ENCODE measurements at regions not wholly inside any gene's neighbourhood (a gene's known extent, or its start where the extent isn't known, plus 50 kb on each side); places are given as distances from the start of the nearest gene placed in this dataset.

DNA sequence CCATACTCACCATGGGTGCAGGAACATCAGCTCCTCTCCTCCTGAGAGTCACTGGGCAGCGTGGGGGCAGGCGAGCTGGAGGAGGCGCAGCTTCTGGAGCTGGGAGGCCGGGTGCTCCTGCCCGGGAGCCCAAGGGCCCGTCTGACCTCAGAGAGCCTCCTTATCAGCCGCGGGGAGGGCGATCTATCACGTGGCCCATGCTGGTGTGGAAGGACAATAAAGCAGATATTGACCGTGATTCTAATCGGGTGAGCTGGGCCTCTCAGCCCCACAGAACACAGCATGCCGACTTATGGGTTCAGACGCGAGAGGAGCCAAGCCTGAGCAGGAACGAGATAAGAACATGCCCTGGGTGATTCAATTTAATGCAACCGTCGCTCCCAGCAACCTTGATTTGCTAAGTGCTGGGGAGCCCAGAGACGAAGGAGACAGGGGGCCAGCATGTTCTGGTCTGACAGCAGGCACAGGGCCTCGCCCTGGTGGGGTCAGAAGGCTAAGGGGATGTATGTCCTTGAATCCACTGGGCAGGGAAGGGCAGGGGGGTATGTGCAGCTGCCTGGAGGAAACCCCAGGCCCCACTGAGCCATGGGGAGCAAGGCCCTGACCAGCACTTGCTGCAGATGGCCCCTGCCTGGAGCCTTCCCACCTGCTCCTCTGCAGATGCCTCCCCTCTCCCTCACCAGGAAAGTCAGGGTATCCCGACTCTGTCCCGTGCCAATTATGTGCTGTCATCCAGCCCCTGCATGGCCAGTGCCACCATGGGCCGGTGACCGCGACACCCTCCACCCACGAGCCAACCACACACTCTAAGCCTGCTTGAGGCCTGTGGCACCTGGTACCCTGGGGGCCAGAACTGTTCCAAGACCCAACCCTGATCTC lies 95.3 kb upstream of the RET start:
- Histone ChIP-seq H2AFZ (ENCODE audit: low read length) (no peak overlapping the region), H3K4me3 (ENCODE audit: low read depth, low read length, poor library complexity, severe bottlenecking) (no peak overlapping the region), H3K79me2 (ENCODE audit: insufficient read depth, low read depth, low read length) (no peaks in the 10 kb centered on the region), H3K4me1 (ENCODE audit: insufficient read depth, low read length, poor library complexity, severe bottlenecking) (no peaks in the 10 kb centered on the region), H3K36me3 (ENCODE audit: insufficient read depth, low read length) (no peaks in the 10 kb centered on the region), H3K4me2 (ENCODE audit: low read length) (no peak overlapping the region), H3K9me3 (ENCODE audit: low read length) (no peaks in the 10 kb centered on the region), H3K9me2 (ENCODE audit: insufficient read depth, low read length) (no peaks in the 10 kb centered on the region), H4K20me1 (ENCODE audit: insufficient read depth, low read length) (no peaks in the 10 kb centered on the region), H3K27ac (ENCODE audit: low read depth, low read length, poor library complexity, severe bottlenecking) (no peak overlapping the region)
- TF ChIP-seq CTCF (conservative IDR thresholded peaks at IDR 0.05; ENCODE audit: low read length) (no peak), EZH2phosphoT487 (IDR thresholded peaks at IDR 0.05; ENCODE audit: borderline replicate concordance, low read depth, low read length) (no peak)
- CTCF ChIA-PET (ENCODE audit: unreplicated experiment) = no interaction called here
- intact Hi-C loops (cut with micrococcal nuclease; ENCODE audit: unreplicated experiment) = no loop called here
- no TSS peak for BruUV-seq (replicated peaks)
- POLR2A ChIA-PET = no interaction called here
- DNase-seq (ENCODE audit: low spot score) = no peak

- no peak overlapping the region for H3K4me3 ChIP-seq (ENCODE audit: low read depth, low read length, poor library complexity, severe bottlenecking)
- H3K27ac ChIP-seq (ENCODE audit: low read depth, low read length, poor library complexity, severe bottlenecking) = no peak overlapping the region
- H4K20me1 ChIP-seq (ENCODE audit: insufficient read depth, low read length) = no peaks in the 10 kb centered on the region
- ChIA-PET POLR2A (no interaction called here), CTCF (ENCODE audit: unreplicated experiment) (no interaction called here)
- H3K36me3 ChIP-seq (ENCODE audit: insufficient read depth, low read length) = no peaks in the 10 kb centered on the region
- DNase-seq (ENCODE audit: low spot score) = no peak
- H3K79me2 ChIP-seq (ENCODE audit: insufficient read depth, low read depth, low read length) = no peaks in the 10 kb centered on the region
- intact Hi-C loops (cut with micrococcal nuclease; ENCODE audit: unreplicated experiment) = no loop called here
- H3K9me2 ChIP-seq (ENCODE audit: insufficient read depth, low read length) = no peaks in the 10 kb centered on the region
- BruUV-seq (replicated peaks) = no TSS peak
- H3K4me1 ChIP-seq (ENCODE audit: insufficient read depth, low read length, poor library complexity, severe bottlenecking) = no peaks in the 10 kb centered on the region
- TF ChIP-seq EZH2phosphoT487 (IDR thresholded peaks at IDR 0.05; ENCODE audit: borderline replicate concordance, low read depth, low read length) (no peak), CTCF (conservative IDR thresholded peaks at IDR 0.05; ENCODE audit: low read length) (no peak)
- no peaks in the 10 kb centered on the region for H3K9me3 ChIP-seq (ENCODE audit: low read length)
- no peak overlapping the region for H2AFZ ChIP-seq (ENCODE audit: low read length)
- H3K4me2 ChIP-seq (ENCODE audit: low read length) = no peak overlapping the region
Measured at GRCh38 chr10:42982891-42983506, 93.9 kb upstream of the RET start.

- no peak for DNase-seq (ENCODE audit: low spot score)
- no peak overlapping the region for H3K4me2 ChIP-seq (ENCODE audit: low read length)
- no peaks in the 10 kb centered on the region for H3K4me1 ChIP-seq (ENCODE audit: insufficient read depth, low read length, poor library complexity, severe bottlenecking)
- H3K9me2 ChIP-seq (ENCODE audit: insufficient read depth, low read length) = no peaks in the 10 kb centered on the region
- no peak overlapping the region for H3K27ac ChIP-seq (ENCODE audit: low read depth, low read length, poor library complexity, severe bottlenecking)
- POLR2A ChIA-PET = no interaction called here
- no TSS peak for BruUV-seq (replicated peaks)
- intact Hi-C loops (cut with micrococcal nuclease; ENCODE audit: unreplicated experiment) = no loop called here
- H2AFZ ChIP-seq (ENCODE audit: low read length) = no peak overlapping the region
- no peaks in the 10 kb centered on the region for H3K36me3 ChIP-seq (ENCODE audit: insufficient read depth, low read length)
- TF ChIP-seq EZH2phosphoT487 (IDR thresholded peaks at IDR 0.05; ENCODE audit: borderline replicate concordance, low read depth, low read length) (no peak), CTCF (conservative IDR thresholded peaks at IDR 0.05; ENCODE audit: low read length) (no peak)
- H3K4me3 ChIP-seq (ENCODE audit: low read depth, low read length, poor library complexity, severe bottlenecking) = no peak overlapping the region
- CTCF ChIA-PET (ENCODE audit: unreplicated experiment) = no interaction called here
- no peaks in the 10 kb centered on the region for H3K9me3 ChIP-seq (ENCODE audit: low read length)
- H4K20me1 ChIP-seq (ENCODE audit: insufficient read depth, low read length) = no peaks in the 10 kb centered on the region
- H3K79me2 ChIP-seq (ENCODE audit: insufficient read depth, low read depth, low read length) = no peaks in the 10 kb centered on the region
Measured at GRCh38 chr10:42983591-42983990, 93.3 kb upstream of the RET start.

Data from OCI-LY7 (cell line).